ENCODE measurements at regions not wholly inside any gene's neighbourhood (a gene's known extent, or its start where the extent isn't known, plus 50 kb on each side); places are given as distances from the start of the nearest gene placed in this dataset.

DNA sequence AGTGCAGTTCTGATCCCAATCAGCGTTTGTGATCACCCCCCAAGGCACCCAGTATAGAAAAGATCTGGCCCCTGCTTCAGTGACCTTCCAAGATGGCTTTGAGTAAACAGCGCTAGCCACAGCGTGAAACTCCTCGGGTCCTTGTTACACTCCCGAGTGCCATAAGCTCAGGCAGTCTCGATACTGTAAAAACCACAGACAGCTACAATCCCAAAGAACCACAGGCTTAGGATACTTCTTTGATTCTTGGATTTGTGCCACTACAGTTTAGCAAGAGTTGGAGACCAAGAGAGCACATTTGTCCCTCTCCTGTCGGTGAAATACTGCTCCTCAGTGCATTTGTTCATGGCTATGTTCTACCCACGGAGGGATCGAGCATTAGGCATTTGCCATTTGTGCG, 352.5 kb upstream of the ZNF521 start:
- Histone ChIP-seq H3K27ac (ENCODE audit: low read depth in 2 of 2, low read length in 2 of 2) (no peak overlapping the region), H3K9me3 (ENCODE audit: control insufficient read depth in 2 of 2, low read length in 2 of 2) (no peaks in the 10 kb centered on the region), H3K36me3 (ENCODE audit: control insufficient read depth in 2 of 2, insufficient read depth in 2 of 2, low read length in 2 of 2) (no peaks in the 10 kb centered on the region), H3K27me3 (ENCODE audit: control insufficient read depth in 2 of 2, insufficient read depth in 2 of 2, low read length in 2 of 2) (peaks cover 0 to 4% of the 10 kb centered on the region in 2 donors), H3K4me1 (ENCODE audit: control insufficient read depth in 2 of 2, insufficient read depth in 2 of 2, low read length in 2 of 2) (no peaks in the 10 kb centered on the region), H3K4me3 (ENCODE audit: low read length in 2 of 2) (no peak overlapping the region), H3K9ac (ENCODE audit: low read depth in 1 of 2, low read length in 2 of 2) (no peak overlapping the region)

DNA sequence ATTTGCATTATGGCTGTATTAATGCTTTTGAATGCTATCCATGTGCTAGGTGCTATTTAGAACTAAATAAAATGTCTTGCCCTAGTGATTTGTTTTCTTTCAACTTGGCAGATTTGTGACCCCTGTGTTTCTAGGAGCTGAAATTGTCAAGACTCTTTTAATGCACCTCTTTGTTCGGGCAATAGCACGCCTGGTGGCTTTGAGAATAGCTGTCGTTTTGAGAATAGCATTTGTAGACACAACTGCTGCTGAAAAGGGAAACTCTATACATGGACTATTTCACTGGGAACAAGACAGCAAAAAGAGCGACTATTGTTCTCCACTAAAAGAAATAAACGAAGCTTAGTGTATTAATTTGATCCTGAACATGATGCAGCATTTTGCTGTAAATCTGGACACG, 352.1 kb upstream of the ZNF521 start:
- Histone ChIP-seq H3K27ac (ENCODE audit: low read depth in 2 of 2, low read length in 2 of 2) (no peak overlapping the region), H3K27me3 (ENCODE audit: control insufficient read depth in 2 of 2, insufficient read depth in 2 of 2, low read length in 2 of 2) (peaks cover 0 to 4% of the 10 kb centered on the region in 2 donors), H3K9ac (ENCODE audit: low read depth in 1 of 2, low read length in 2 of 2) (no peak overlapping the region), H3K4me3 (ENCODE audit: low read length in 2 of 2) (no peak overlapping the region), H3K36me3 (ENCODE audit: control insufficient read depth in 2 of 2, insufficient read depth in 2 of 2, low read length in 2 of 2) (no peaks in the 10 kb centered on the region), H3K4me1 (ENCODE audit: control insufficient read depth in 2 of 2, insufficient read depth in 2 of 2, low read length in 2 of 2) (no peaks in the 10 kb centered on the region), H3K9me3 (ENCODE audit: control insufficient read depth in 2 of 2, low read length in 2 of 2) (no peaks in the 10 kb centered on the region)

DNA sequence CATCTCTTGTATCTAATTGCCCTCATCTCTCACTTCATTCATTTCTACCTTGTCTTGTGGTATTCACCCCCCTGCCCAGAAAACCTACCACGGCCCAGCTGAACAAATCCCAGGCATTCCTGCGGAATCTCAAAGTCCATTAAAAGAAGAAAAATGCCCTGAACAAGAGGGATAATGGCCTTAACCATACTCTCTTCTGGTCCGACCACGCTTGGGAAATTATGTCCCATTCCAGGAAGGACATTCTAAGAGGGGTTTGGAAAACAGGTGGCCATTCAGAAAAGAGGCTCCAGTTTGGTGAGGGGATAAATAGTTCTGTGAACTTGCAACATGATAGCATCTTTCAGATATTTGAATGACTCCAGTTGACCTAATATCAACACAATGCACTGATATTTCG, 349.9 kb upstream of the ZNF521 start:
- no peak overlapping the region for H3K4me3 ChIP-seq (ENCODE audit: low read length in 2 of 2)
- peaks cover 3 to 4% of the 10 kb centered on the region in 2 donors for H3K27me3 ChIP-seq (ENCODE audit: control insufficient read depth in 2 of 2, insufficient read depth in 2 of 2, low read length in 2 of 2)
- H3K4me1 ChIP-seq (ENCODE audit: control insufficient read depth in 2 of 2, insufficient read depth in 2 of 2, low read length in 2 of 2): no peaks in the 10 kb centered on the region
- H3K9me3 ChIP-seq (ENCODE audit: control insufficient read depth in 2 of 2, low read length in 2 of 2): no peaks in the 10 kb centered on the region
- H3K9ac ChIP-seq (ENCODE audit: low read depth in 1 of 2, low read length in 2 of 2): no peak overlapping the region
- no peaks in the 10 kb centered on the region for H3K36me3 ChIP-seq (ENCODE audit: control insufficient read depth in 2 of 2, insufficient read depth in 2 of 2, low read length in 2 of 2)
- H3K27ac ChIP-seq (ENCODE audit: low read depth in 2 of 2, low read length in 2 of 2): no peak overlapping the region

GRCh38 chr18:25686960-25687500, 335.1 kb upstream of the ZNF521 start:
- Histone ChIP-seq H3K9ac (ENCODE audit: low read depth in 1 of 2, low read length in 2 of 2) (no peak overlapping the region), H3K27ac (ENCODE audit: low read depth in 2 of 2, low read length in 2 of 2) (no peak overlapping the region), H3K36me3 (ENCODE audit: control insufficient read depth in 2 of 2, insufficient read depth in 2 of 2, low read length in 2 of 2) (no peaks in the 10 kb centered on the region), H3K9me3 (ENCODE audit: control insufficient read depth in 2 of 2, low read length in 2 of 2) (no peaks in the 10 kb centered on the region), H3K4me3 (ENCODE audit: low read length in 2 of 2) (no peak overlapping the region), H3K27me3 (ENCODE audit: control insufficient read depth in 2 of 2, insufficient read depth in 2 of 2, low read length in 2 of 2) (no peaks in the 10 kb centered on the region), H3K4me1 (ENCODE audit: control insufficient read depth in 2 of 2, insufficient read depth in 2 of 2, low read length in 2 of 2) (no peaks in the 10 kb centered on the region)

GRCh38 chr18:25685088-25685487, 333.1 kb upstream of the ZNF521 start:
- no peak overlapping the region for H3K9ac ChIP-seq (ENCODE audit: low read depth in 1 of 2, low read length in 2 of 2)
- no peak overlapping the region for H3K27ac ChIP-seq (ENCODE audit: low read depth in 2 of 2, low read length in 2 of 2)
- H3K4me3 ChIP-seq (ENCODE audit: low read length in 2 of 2): no peak overlapping the region
- no peaks in the 10 kb centered on the region for H3K27me3 ChIP-seq (ENCODE audit: control insufficient read depth in 2 of 2, insufficient read depth in 2 of 2, low read length in 2 of 2)
- H3K36me3 ChIP-seq (ENCODE audit: control insufficient read depth in 2 of 2, insufficient read depth in 2 of 2, low read length in 2 of 2): no peaks in the 10 kb centered on the region
- H3K4me1 ChIP-seq (ENCODE audit: control insufficient read depth in 2 of 2, insufficient read depth in 2 of 2, low read length in 2 of 2): no peaks in the 10 kb centered on the region
- no peaks in the 10 kb centered on the region for H3K9me3 ChIP-seq (ENCODE audit: control insufficient read depth in 2 of 2, low read length in 2 of 2)

DNA sequence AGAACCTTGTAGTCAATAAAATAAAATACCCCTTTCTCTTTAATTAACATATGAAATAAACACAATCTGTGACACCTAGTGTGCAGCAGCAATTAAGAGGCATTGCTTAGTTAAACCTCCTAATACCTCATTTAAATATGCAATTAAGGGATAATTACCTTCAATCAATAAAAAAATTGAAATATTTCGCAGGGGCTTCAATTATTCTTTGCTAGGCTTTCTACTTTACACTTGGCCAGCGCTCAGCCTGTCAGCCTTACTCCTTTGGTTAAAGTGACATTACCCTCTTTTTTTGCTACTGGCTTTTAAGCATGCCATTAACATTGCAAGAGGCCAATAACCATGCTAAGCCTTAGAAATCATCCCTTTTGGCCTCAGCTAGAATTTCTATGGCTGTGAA, 327.5 kb upstream of the ZNF521 start:
- Histone ChIP-seq H3K9ac (ENCODE audit: low read depth in 1 of 2, low read length in 2 of 2) (no peak overlapping the region), H3K9me3 (ENCODE audit: control insufficient read depth in 2 of 2, low read length in 2 of 2) (no peaks in the 10 kb centered on the region), H3K27me3 (ENCODE audit: control insufficient read depth in 2 of 2, insufficient read depth in 2 of 2, low read length in 2 of 2) (no peaks in the 10 kb centered on the region), H3K27ac (ENCODE audit: low read depth in 2 of 2, low read length in 2 of 2) (no peak overlapping the region), H3K4me3 (ENCODE audit: low read length in 2 of 2) (no peak overlapping the region), H3K36me3 (ENCODE audit: control insufficient read depth in 2 of 2, insufficient read depth in 2 of 2, low read length in 2 of 2) (no peaks in the 10 kb centered on the region), H3K4me1 (ENCODE audit: control insufficient read depth in 2 of 2, insufficient read depth in 2 of 2, low read length in 2 of 2) (no peaks in the 10 kb centered on the region)

DNA sequence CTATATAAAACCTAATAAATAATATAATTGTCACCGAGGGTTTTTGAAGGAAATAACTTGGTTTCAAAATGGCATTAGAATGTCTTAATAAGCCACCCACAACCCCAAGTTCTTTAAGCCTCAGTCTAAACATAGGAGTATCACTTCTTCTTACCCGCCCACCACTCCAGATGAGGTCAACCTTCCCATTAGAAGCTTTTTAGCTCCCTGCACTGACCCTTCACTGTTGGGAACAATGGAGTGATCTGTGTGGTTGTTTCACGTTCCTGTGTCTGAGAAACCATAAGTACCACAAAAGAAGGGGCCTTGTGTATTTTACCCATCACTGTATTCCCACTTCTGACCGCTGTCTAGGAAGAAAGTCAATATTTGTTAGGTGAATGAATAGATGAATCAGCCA, 326.3 kb upstream of the ZNF521 start:
- Histone ChIP-seq H3K4me3 (ENCODE audit: low read length in 2 of 2) (no peak overlapping the region), H3K9me3 (ENCODE audit: control insufficient read depth in 2 of 2, low read length in 2 of 2) (no peaks in the 10 kb centered on the region), H3K4me1 (ENCODE audit: control insufficient read depth in 2 of 2, insufficient read depth in 2 of 2, low read length in 2 of 2) (no peaks in the 10 kb centered on the region), H3K27ac (ENCODE audit: low read depth in 2 of 2, low read length in 2 of 2) (no peak overlapping the region), H3K9ac (ENCODE audit: low read depth in 1 of 2, low read length in 2 of 2) (no peak overlapping the region), H3K27me3 (ENCODE audit: control insufficient read depth in 2 of 2, insufficient read depth in 2 of 2, low read length in 2 of 2) (no peaks in the 10 kb centered on the region), H3K36me3 (ENCODE audit: control insufficient read depth in 2 of 2, insufficient read depth in 2 of 2, low read length in 2 of 2) (no peaks in the 10 kb centered on the region)

DNA sequence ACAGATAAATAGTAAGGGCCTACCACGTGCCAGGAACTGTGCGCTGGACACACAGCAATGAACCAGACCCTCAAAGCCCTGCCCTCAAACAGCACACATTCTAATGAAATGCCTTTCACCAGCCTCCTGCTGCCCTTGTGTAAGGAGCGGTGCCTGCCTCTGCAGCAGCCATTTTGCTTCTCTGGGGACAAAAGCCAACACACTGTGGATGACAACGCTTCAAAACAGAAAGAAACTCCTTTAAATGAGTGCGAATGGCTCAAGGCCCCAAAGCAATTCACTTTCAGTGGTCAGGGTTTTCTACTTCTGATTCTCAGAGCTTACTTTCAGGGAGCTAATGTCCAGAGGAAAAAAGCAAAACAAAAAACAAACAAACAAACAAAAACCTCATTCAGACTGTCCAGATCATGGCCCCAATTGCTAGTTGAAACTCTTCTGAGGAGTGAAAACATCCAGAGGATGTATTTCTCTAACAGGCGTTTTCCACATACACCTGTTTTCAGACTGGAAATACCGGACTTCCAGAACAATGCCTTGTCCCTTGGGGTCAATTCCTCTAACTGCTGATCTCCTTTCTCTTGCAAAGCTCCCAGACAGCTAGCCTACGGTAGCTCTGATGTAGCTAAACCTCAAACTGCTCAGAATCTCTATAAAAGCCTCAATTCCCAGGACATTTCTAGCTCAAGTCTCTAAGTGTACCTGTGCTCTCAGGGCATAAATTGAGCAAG, 323.3 kb upstream of the ZNF521 start:
- no peak overlapping the region for H3K4me3 ChIP-seq (ENCODE audit: low read length in 2 of 2)
- H3K27me3 ChIP-seq (ENCODE audit: control insufficient read depth in 2 of 2, insufficient read depth in 2 of 2, low read length in 2 of 2): no peaks in the 10 kb centered on the region
- H3K27ac ChIP-seq (ENCODE audit: low read depth in 2 of 2, low read length in 2 of 2): no peak overlapping the region
- H3K36me3 ChIP-seq (ENCODE audit: control insufficient read depth in 2 of 2, insufficient read depth in 2 of 2, low read length in 2 of 2): no peaks in the 10 kb centered on the region
- H3K9me3 ChIP-seq (ENCODE audit: control insufficient read depth in 2 of 2, low read length in 2 of 2): no peaks in the 10 kb centered on the region
- H3K9ac ChIP-seq (ENCODE audit: low read depth in 1 of 2, low read length in 2 of 2): no peak overlapping the region
- no peaks in the 10 kb centered on the region for H3K4me1 ChIP-seq (ENCODE audit: control insufficient read depth in 2 of 2, insufficient read depth in 2 of 2, low read length in 2 of 2)

DNA sequence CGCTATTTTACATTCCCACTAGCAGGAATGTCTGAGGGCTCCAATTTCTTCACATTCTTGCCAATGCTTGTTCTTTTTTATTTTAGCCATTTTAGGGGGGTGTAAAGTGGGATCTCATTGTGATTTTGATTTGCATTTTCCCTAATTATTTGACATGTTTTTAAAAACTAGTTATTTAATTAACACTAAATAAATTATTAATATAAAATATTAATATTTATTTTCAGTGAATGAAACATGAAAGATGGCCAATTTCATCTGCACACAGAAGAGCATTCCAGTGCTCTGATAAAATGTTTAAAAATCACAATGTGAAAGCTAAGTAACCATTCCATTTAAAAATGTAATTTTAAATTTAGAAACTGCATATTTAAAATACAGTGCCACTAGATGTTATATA, 322.2 kb upstream of the ZNF521 start:
- Histone ChIP-seq H3K4me1 (ENCODE audit: control insufficient read depth in 2 of 2, insufficient read depth in 2 of 2, low read length in 2 of 2) (no peaks in the 10 kb centered on the region), H3K9ac (ENCODE audit: low read depth in 1 of 2, low read length in 2 of 2) (no peak overlapping the region), H3K4me3 (ENCODE audit: low read length in 2 of 2) (no peak overlapping the region), H3K9me3 (ENCODE audit: control insufficient read depth in 2 of 2, low read length in 2 of 2) (no peaks in the 10 kb centered on the region), H3K27me3 (ENCODE audit: control insufficient read depth in 2 of 2, insufficient read depth in 2 of 2, low read length in 2 of 2) (no peaks in the 10 kb centered on the region), H3K36me3 (ENCODE audit: control insufficient read depth in 2 of 2, insufficient read depth in 2 of 2, low read length in 2 of 2) (no peaks in the 10 kb centered on the region), H3K27ac (ENCODE audit: low read depth in 2 of 2, low read length in 2 of 2) (no peak overlapping the region)

DNA sequence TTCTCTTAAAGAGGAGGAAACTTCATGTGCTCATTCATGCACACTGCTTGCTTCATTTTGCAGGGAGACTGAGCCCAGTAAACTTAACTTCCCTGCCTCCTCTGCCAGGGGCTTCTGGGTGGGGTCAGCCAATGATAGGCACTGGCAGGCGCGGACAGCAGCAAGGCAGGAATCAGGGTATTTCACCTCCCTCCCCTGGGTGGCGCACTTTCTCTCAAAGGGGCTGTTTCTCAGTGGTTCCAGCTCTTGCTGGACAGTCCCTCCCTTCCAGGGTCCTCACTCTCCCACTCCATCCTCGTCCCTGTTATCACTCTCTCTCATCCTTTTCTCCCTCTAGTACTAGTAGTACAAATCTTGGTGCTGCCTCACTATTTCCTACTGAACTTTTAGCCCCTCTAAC, 320.5 kb upstream of the ZNF521 start:
- no peaks in the 10 kb centered on the region for H3K27me3 ChIP-seq (ENCODE audit: control insufficient read depth in 2 of 2, insufficient read depth in 2 of 2, low read length in 2 of 2)
- H3K4me1 ChIP-seq (ENCODE audit: control insufficient read depth in 2 of 2, insufficient read depth in 2 of 2, low read length in 2 of 2): no peaks in the 10 kb centered on the region
- no peaks in the 10 kb centered on the region for H3K36me3 ChIP-seq (ENCODE audit: control insufficient read depth in 2 of 2, insufficient read depth in 2 of 2, low read length in 2 of 2)
- no peak overlapping the region for H3K27ac ChIP-seq (ENCODE audit: low read depth in 2 of 2, low read length in 2 of 2)
- no peak overlapping the region for H3K4me3 ChIP-seq (ENCODE audit: low read length in 2 of 2)
- H3K9ac ChIP-seq (ENCODE audit: low read depth in 1 of 2, low read length in 2 of 2): no peak overlapping the region
- H3K9me3 ChIP-seq (ENCODE audit: control insufficient read depth in 2 of 2, low read length in 2 of 2): no peaks in the 10 kb centered on the region
